ENCODE measurements at regions not wholly inside any gene's neighbourhood (a gene's known extent, or its start where the extent isn't known, plus 50 kb on each side); places are given as distances from the start of the nearest gene placed in this dataset.

DNA sequence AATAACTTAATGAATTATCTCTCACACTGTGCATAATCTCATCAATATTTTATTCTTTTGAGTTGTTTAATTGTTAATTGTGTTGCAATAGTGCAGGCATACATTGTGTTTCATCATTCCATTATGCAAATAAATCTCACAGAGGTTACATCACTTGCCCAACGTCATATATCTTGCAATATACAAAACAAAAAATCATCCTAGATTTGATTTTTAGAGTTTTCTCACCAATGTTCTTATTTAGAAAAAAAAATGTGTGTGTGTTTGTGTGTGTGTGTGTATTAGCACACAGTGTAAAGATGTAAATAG is 662.5 kb upstream of the GBE1 start:
- WGBS (ENCODE audit: insufficient coverage): no CpG with 5 or more reads among the region's 1 CpG
- Histone ChIP-seq H3K9me3 (ENCODE audit: control insufficient read depth, insufficient read depth, low read length) (no peaks in the 10 kb centered on the region), H3K27me3 (ENCODE audit: control insufficient read depth, insufficient read depth, low read length) (no peaks in the 10 kb centered on the region), H3K4me3 (ENCODE audit: low read depth, low read length) (no peak overlapping the region), H3K4me1 (ENCODE audit: control insufficient read depth, insufficient read depth, low read length) (no peaks in the 10 kb centered on the region), H3K36me3 (ENCODE audit: control insufficient read depth, insufficient read depth, low read length) (no peaks in the 10 kb centered on the region), H3K27ac (ENCODE audit: low read depth, low read length) (no peak overlapping the region)
- DNase-seq (ENCODE audit: low read depth in 4 of 6, low spot score in 6 of 6): no peak

DNA sequence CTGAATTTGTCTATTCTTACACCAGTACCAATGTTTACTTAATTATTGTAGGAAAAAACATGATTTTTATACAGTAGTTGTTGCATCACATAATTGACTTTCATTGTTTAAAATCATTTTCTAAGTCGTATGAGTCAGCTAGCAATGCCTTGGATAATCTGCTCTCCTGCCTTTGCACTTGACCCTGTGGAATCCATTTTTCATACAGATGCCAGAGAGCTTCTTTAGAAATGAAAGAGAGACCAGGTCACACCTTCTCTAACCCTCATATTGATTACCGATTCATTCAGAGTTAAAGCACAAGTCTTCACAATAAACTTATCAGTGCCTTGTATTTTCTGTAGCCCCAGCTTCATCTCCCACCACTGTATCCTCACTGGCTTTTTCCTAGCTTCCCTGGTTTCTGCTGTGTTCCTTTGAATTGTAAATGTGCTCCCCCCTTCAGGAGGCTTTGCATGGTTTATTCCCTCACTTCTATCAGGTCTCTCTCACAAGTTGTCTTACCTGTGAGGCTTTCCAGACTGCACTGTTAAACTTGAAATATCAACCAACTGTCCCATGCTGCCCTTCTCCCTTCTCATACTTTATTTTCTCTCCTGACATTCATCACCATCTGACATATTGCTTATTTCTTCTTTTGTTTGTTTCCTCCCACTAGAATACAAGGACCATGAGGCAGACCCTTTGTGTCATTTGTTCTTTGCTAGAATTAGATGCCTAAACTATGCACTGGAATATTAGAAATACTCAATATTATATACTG is 662.0 kb upstream of the GBE1 start:
- Histone ChIP-seq H3K4me1 (ENCODE audit: control insufficient read depth, insufficient read depth, low read length) (no peaks in the 10 kb centered on the region), H3K36me3 (ENCODE audit: control insufficient read depth, insufficient read depth, low read length) (no peaks in the 10 kb centered on the region), H3K4me3 (ENCODE audit: low read depth, low read length) (no peak overlapping the region), H3K27ac (ENCODE audit: low read depth, low read length) (no peak overlapping the region), H3K27me3 (ENCODE audit: control insufficient read depth, insufficient read depth, low read length) (no peaks in the 10 kb centered on the region), H3K9me3 (ENCODE audit: control insufficient read depth, insufficient read depth, low read length) (no peaks in the 10 kb centered on the region)
- no peak for DNase-seq (ENCODE audit: low read depth in 4 of 6, low spot score in 6 of 6)
- WGBS (ENCODE audit: insufficient coverage): 61% methylated on average over 2 of the region's 2 CpGs

DNA sequence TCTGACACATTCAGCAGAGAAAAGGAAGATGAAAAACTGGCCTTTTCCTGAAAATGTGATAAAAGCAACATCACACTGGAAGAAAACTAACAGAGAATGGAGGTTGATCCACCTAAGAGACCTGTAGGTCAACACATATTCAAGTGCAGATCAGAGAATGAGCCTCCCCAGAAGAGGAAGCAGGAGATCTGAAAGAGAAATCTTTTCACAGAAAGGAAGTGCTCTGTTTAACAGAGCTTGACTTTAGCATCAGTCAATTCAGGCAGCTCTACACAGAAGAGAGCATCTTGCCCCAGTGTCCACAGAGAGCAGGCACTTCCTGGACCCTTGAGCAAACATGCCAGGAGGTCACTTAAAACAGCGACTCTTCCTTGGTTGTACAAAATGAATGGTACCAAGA is 655.4 kb upstream of the GBE1 start:
- no peak overlapping the region for H3K27ac ChIP-seq (ENCODE audit: low read depth, low read length)
- no CpG with 5 or more reads among the region's 1 CpG for WGBS (ENCODE audit: insufficient coverage)
- no peak overlapping the region for H3K4me3 ChIP-seq (ENCODE audit: low read depth, low read length)
- no peaks in the 10 kb centered on the region for H3K36me3 ChIP-seq (ENCODE audit: control insufficient read depth, insufficient read depth, low read length)
- no peaks in the 10 kb centered on the region for H3K4me1 ChIP-seq (ENCODE audit: control insufficient read depth, insufficient read depth, low read length)
- peak in 1 of 6 donors; percentile 11 for DNase-seq (ENCODE audit: low read depth in 4 of 6, low spot score in 6 of 6)
- H3K27me3 ChIP-seq (ENCODE audit: control insufficient read depth, insufficient read depth, low read length): no peaks in the 10 kb centered on the region
- H3K9me3 ChIP-seq (ENCODE audit: control insufficient read depth, insufficient read depth, low read length): no peaks in the 10 kb centered on the region

DNA sequence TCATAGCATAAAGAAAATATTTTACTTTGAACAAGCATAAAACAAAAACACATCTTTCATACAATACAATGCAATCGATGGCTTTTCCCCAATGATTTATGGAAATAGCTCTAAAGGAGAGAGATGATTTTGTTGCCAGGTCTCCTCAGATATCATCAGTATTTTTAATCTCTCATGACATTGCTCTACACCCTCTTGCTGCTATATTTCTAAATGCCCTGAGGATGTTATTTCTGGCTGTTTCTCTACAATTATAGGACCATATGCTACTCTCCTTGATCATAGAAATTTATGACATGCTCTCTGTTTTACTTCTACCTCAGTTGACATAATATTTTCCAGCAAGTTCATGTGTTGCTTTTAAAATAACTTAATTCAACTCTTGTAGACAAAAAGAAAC is 654.9 kb upstream of the GBE1 start:
- no CpG with 5 or more reads among the region's 1 CpG for WGBS (ENCODE audit: insufficient coverage)
- Histone ChIP-seq H3K36me3 (ENCODE audit: control insufficient read depth, insufficient read depth, low read length) (no peaks in the 10 kb centered on the region), H3K27me3 (ENCODE audit: control insufficient read depth, insufficient read depth, low read length) (no peaks in the 10 kb centered on the region), H3K27ac (ENCODE audit: low read depth, low read length) (no peak overlapping the region), H3K4me3 (ENCODE audit: low read depth, low read length) (no peak overlapping the region), H3K4me1 (ENCODE audit: control insufficient read depth, insufficient read depth, low read length) (no peaks in the 10 kb centered on the region), H3K9me3 (ENCODE audit: control insufficient read depth, insufficient read depth, low read length) (no peaks in the 10 kb centered on the region)
- no peak for DNase-seq (ENCODE audit: low read depth in 4 of 6, low spot score in 6 of 6)

DNA sequence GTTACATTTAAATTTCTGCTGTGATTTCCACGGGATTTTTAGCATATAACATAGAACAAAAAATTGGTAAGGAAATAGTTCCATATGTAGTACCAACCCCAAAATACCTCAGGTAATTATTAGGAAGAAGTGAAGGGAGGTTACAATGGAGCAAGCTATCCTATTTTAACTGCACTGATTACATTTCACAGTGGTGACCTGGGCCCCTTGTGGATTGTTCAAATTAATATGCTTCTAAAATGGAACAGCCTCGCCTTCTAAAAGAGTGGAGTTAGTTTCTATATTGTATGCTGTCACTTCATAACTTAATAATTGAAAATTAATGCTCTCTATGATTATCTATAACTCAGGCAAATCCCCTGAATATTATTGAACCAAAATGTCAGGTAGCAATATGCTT is 651.7 kb upstream of the GBE1 start:
- Histone ChIP-seq H3K4me1 (ENCODE audit: control insufficient read depth, insufficient read depth, low read length) (no peaks in the 10 kb centered on the region), H3K27ac (ENCODE audit: low read depth, low read length) (no peak overlapping the region), H3K9me3 (ENCODE audit: control insufficient read depth, insufficient read depth, low read length) (no peaks in the 10 kb centered on the region), H3K27me3 (ENCODE audit: control insufficient read depth, insufficient read depth, low read length) (no peaks in the 10 kb centered on the region), H3K4me3 (ENCODE audit: low read depth, low read length) (no peak overlapping the region), H3K36me3 (ENCODE audit: control insufficient read depth, insufficient read depth, low read length) (no peaks in the 10 kb centered on the region)
- DNase-seq (ENCODE audit: low read depth in 4 of 6, low spot score in 6 of 6): no peak
- WGBS (ENCODE audit: insufficient coverage): no CpG with 5 or more reads among the region's 2 CpGs

DNA sequence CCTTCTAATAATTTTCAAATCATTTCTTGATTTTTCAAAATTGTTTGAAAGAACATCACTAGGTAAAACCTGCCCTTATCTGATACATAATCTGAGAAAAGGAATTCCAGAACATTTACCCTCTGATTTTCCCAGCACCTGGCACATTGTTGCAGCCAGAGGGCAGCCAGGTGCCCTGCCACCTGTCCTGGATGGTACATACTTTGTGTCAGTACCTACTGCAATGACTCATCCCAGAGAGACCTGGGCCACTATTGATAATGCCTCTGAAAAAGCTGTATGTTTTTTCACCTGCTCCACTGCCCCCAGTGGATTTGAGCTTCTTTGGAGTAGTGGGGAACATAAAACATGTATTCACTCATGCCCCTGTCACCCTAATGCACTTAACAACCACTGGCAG is 648.9 kb upstream of the GBE1 start:
- Histone ChIP-seq H3K4me1 (ENCODE audit: control insufficient read depth, insufficient read depth, low read length) (no peaks in the 10 kb centered on the region), H3K4me3 (ENCODE audit: low read depth, low read length) (no peak overlapping the region), H3K36me3 (ENCODE audit: control insufficient read depth, insufficient read depth, low read length) (no peaks in the 10 kb centered on the region), H3K27me3 (ENCODE audit: control insufficient read depth, insufficient read depth, low read length) (no peaks in the 10 kb centered on the region), H3K27ac (ENCODE audit: low read depth, low read length) (no peak overlapping the region), H3K9me3 (ENCODE audit: control insufficient read depth, insufficient read depth, low read length) (no peaks in the 10 kb centered on the region)
- no peak for DNase-seq (ENCODE audit: low read depth in 4 of 6, low spot score in 6 of 6)

DNA sequence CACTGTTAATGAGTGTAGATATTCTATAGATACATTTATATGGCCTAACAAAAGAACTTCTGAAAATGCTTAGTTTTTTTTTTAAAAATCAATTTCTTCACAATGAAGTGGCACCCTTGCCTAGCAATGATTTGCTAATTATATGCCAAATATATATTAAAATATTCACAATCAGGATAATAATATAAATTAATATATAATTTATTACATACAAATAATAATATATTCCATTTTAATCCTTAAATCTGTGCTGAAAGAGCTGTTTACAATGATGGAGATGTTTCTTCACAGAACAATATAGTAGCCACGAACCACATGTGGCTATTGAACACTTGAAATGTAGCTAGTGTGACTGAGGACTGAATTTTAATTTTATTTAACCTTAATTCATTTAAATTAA is 648.4 kb upstream of the GBE1 start:
- Histone ChIP-seq H3K36me3 (ENCODE audit: control insufficient read depth, insufficient read depth, low read length) (no peaks in the 10 kb centered on the region), H3K9me3 (ENCODE audit: control insufficient read depth, insufficient read depth, low read length) (no peaks in the 10 kb centered on the region), H3K27ac (ENCODE audit: low read depth, low read length) (no peak overlapping the region), H3K27me3 (ENCODE audit: control insufficient read depth, insufficient read depth, low read length) (no peaks in the 10 kb centered on the region), H3K4me3 (ENCODE audit: low read depth, low read length) (no peak overlapping the region), H3K4me1 (ENCODE audit: control insufficient read depth, insufficient read depth, low read length) (no peaks in the 10 kb centered on the region)
- WGBS (ENCODE audit: insufficient coverage): no CpG with 5 or more reads among the region's 1 CpG
- no peak for DNase-seq (ENCODE audit: low read depth in 4 of 6, low spot score in 6 of 6)

DNA sequence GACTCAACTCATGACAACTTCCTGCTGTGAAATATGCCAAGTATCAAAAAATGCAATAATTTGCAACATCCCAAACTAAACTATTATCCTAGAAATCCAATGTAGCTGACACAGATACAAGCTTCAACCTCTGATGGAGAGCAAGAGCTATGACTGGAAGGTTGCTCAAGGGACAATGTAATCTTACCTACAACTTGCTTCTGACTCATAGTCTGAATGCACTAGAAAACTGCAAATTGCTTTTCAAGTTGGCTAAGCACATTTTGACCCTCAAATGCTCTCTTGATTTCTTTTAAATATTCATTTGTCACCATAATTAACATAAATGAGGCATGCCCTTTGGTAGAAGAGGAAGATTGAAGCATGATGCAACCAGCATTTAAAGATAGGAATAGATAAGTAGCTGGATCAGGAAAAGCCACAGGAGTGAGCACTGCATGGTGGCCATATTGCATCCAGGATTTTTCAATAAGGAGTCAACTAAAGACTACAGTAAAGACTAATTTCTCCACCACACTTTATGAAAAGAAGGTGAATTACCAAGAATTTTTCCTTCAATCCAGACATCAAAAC is 630.8 kb upstream of the GBE1 start:
- DNase-seq (ENCODE audit: low read depth in 4 of 6, low spot score in 6 of 6): no peak
- H3K27ac ChIP-seq (ENCODE audit: low read depth, low read length): no peak overlapping the region
- H3K4me3 ChIP-seq (ENCODE audit: low read depth, low read length): no peak overlapping the region
- no peaks in the 10 kb centered on the region for H3K36me3 ChIP-seq (ENCODE audit: control insufficient read depth, insufficient read depth, low read length)
- no peaks in the 10 kb centered on the region for H3K4me1 ChIP-seq (ENCODE audit: control insufficient read depth, insufficient read depth, low read length)
- H3K9me3 ChIP-seq (ENCODE audit: control insufficient read depth, insufficient read depth, low read length): no peaks in the 10 kb centered on the region
- H3K27me3 ChIP-seq (ENCODE audit: control insufficient read depth, insufficient read depth, low read length): no peaks in the 10 kb centered on the region

DNA sequence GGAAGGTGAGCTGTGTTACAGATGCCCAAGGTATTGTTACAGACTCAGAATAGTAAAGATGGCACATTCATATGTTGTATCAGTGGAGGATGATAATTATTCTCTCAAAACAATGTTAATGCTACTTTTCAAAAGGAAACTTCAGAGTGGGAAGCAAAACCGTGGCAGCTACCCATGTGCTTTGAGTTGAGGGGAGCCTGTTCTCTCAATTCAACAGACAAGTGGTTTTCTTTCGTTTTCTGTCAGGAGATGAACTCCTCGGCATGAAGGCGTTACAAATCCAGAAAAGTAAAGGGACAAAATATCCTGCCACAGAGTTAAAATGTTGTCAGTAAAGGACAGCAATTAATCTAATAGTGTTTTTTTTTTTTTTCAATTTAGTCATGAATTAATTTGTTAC is 629.4 kb upstream of the GBE1 start:
- Histone ChIP-seq H3K36me3 (ENCODE audit: control insufficient read depth, insufficient read depth, low read length) (no peaks in the 10 kb centered on the region), H3K27ac (ENCODE audit: low read depth, low read length) (no peak overlapping the region), H3K27me3 (ENCODE audit: control insufficient read depth, insufficient read depth, low read length) (no peaks in the 10 kb centered on the region), H3K4me1 (ENCODE audit: control insufficient read depth, insufficient read depth, low read length) (no peaks in the 10 kb centered on the region), H3K4me3 (ENCODE audit: low read depth, low read length) (no peak overlapping the region), H3K9me3 (ENCODE audit: control insufficient read depth, insufficient read depth, low read length) (no peaks in the 10 kb centered on the region)
- DNase-seq (ENCODE audit: low read depth in 4 of 6, low spot score in 6 of 6): no peak
- 80% methylated on average over 1 of the region's 4 CpGs for WGBS (ENCODE audit: insufficient coverage)

DNA sequence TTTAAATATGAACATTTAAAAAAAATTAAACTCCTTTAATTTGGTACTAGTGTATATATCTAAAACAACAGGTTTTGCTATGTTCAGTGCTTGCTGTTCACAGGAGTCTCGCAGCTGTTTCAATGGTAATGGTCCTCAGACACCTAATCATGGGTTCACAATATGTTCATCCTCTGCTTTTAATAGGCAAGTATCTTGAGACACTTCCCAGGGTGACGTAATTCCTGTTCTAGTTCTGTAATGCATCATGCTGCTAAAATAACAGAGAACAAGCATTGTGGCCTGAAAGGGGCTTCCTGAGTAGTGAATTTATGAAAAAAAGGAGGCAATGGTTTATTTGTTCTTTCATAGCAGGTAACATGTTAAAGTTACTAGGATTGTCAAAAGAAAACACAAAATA is 625.2 kb upstream of the GBE1 start:
- Histone ChIP-seq H3K36me3 (ENCODE audit: control insufficient read depth, insufficient read depth, low read length) (no peaks in the 10 kb centered on the region), H3K27ac (ENCODE audit: low read depth, low read length) (no peak overlapping the region), H3K9me3 (ENCODE audit: control insufficient read depth, insufficient read depth, low read length) (no peaks in the 10 kb centered on the region), H3K4me3 (ENCODE audit: low read depth, low read length) (no peak overlapping the region), H3K4me1 (ENCODE audit: control insufficient read depth, insufficient read depth, low read length) (no peaks in the 10 kb centered on the region), H3K27me3 (ENCODE audit: control insufficient read depth, insufficient read depth, low read length) (no peaks in the 10 kb centered on the region)
- peak in 3 of 6 donors; percentile 9 to 71 (median 11) for DNase-seq (ENCODE audit: low read depth in 4 of 6, low spot score in 6 of 6)
- WGBS (ENCODE audit: insufficient coverage): 60% methylated on average over 1 of the region's 2 CpGs
